Trophoblast cell (in vitro differentiated cells and primary cell): ENCODE measurements at regions not wholly inside any gene's neighbourhood (a gene's known extent, or its start where the extent isn't known, plus 50 kb on each side); places are given as distances from the start of the nearest gene placed in this dataset.

Source experiments
- DNase-seq, 2 donors: peaks; one replicate each; pipeline ENCODE4 v3.0.0-alpha.2; 2016
- H2AFZ ChIP-seq: 2 replicates; pipeline ENCODE4 v1.6.1; 2013; ENCODE audit warnings: low read length, moderate library complexity, mild to moderate bottlenecking; ENCODE audit not compliant: insufficient read depth, poor library complexity
- H2AK5ac ChIP-seq: 2 replicates; pipeline ENCODE4 v1.6.1; 2013; ENCODE audit warnings: mild to moderate bottlenecking, low read length
- H2BK120ac ChIP-seq: 2 replicates; pipeline ENCODE4 v1.6.1; 2013; ENCODE audit warnings: low read length, mild to moderate bottlenecking, moderate library complexity; ENCODE audit not compliant: insufficient read depth, poor library complexity
- H2BK12ac ChIP-seq: 2 replicates; pipeline ENCODE4 v1.6.1; 2013; ENCODE audit warnings: mild to moderate bottlenecking, low read length, moderate library complexity
- H2BK5ac ChIP-seq: 2 replicates; pipeline ENCODE4 v1.6.1; 2013; ENCODE audit warnings: low read length, low read depth, moderate library complexity, mild to moderate bottlenecking; ENCODE audit not compliant: poor library complexity
- H3K14ac ChIP-seq: 2 replicates; pipeline ENCODE4 v1.6.1; 2013; ENCODE audit warnings: mild to moderate bottlenecking, low read length
- H3K18ac ChIP-seq: 2 replicates; pipeline ENCODE4 v1.6.1; 2013; ENCODE audit warnings: mild to moderate bottlenecking, low read length
- H3K23ac ChIP-seq: 2 replicates; pipeline ENCODE4 v1.6.1; 2013; ENCODE audit warnings: low read length
- H3K27ac ChIP-seq: 2 replicates; pipeline ENCODE4 v1.5.1; 2013; ENCODE audit warnings: low read depth, mild to moderate bottlenecking, inconsistent platforms, low read length, moderate library complexity
- H3K27me3 ChIP-seq: 2 replicates; pipeline ENCODE4 v1.6.1; 2013; ENCODE audit warnings: inconsistent platforms, mild to moderate bottlenecking, low read length, moderate library complexity; ENCODE audit not compliant: insufficient read depth
- H3K36me3 ChIP-seq, 2 experiments: 1 replicate in 1 of 2; 2 replicates in 1 of 2; pipeline ENCODE4 v1.6.1; 2013; ENCODE audit warnings: low read length in 2 of 2, mild to moderate bottlenecking in 2 of 2, moderate library complexity in 1 of 2; ENCODE audit not compliant: insufficient read depth in 2 of 2, control insufficient read depth in 1 of 2
- H3K4ac ChIP-seq: 2 replicates; pipeline ENCODE4 v1.6.1; 2013; ENCODE audit warnings: low read depth, mild to moderate bottlenecking, low read length, moderate library complexity
- H3K4me1 ChIP-seq, 2 experiments: 1 replicate in 1 of 2; 2 replicates in 1 of 2; pipeline ENCODE4 v1.6.1; 2013; ENCODE audit warnings: low read length in 2 of 2, mild to moderate bottlenecking in 2 of 2, moderate library complexity in 1 of 2; ENCODE audit not compliant: insufficient read depth in 2 of 2, control insufficient read depth in 1 of 2
- H3K4me2 ChIP-seq: 2 replicates; pipeline ENCODE4 v1.6.1; 2013; ENCODE audit warnings: inconsistent platforms, mild to moderate bottlenecking, low read length, moderate library complexity
- H3K4me3 ChIP-seq: 2 replicates; pipeline ENCODE4 v1.5.1; 2013; ENCODE audit warnings: mild to moderate bottlenecking, low read depth, low read length, inconsistent platforms
- H3K79me1 ChIP-seq: one replicate; pipeline ENCODE4 v1.6.1; 2013; ENCODE audit warnings: low read length
- H3K79me2 ChIP-seq: 2 replicates; pipeline ENCODE4 v1.6.1; 2013; ENCODE audit warnings: low read length, mild to moderate bottlenecking; ENCODE audit not compliant: control insufficient read depth, insufficient read depth, poor library complexity
- H3K9ac ChIP-seq: 2 replicates; pipeline ENCODE4 v1.6.1; 2013; ENCODE audit warnings: mild to moderate bottlenecking, low read length
- H3K9me3 ChIP-seq: 2 replicates; pipeline ENCODE4 v1.6.1; 2013; ENCODE audit warnings: low read depth, mild to moderate bottlenecking, control low read depth, inconsistent platforms, low read length; ENCODE audit not compliant: insufficient read depth
- H4K12ac ChIP-seq: 2 replicates; pipeline ENCODE4 v1.6.1; 2013; ENCODE audit warnings: low read depth, mild to moderate bottlenecking, low read length, moderate library complexity
- H4K8ac ChIP-seq: 2 replicates; pipeline ENCODE4 v1.6.1; 2013; ENCODE audit warnings: low read depth, mild to moderate bottlenecking, low read length, moderate library complexity
- H4K91ac ChIP-seq: one replicate; pipeline ENCODE4 v1.6.1; 2013; ENCODE audit warnings: low read depth, mild to moderate bottlenecking, low read length, moderate library complexity
- WGBS: extraction: QIAGEN DNeasy Blood & Tissue Kit; methylation state at CpG from one replicate; pipeline ENCODE4 v1.1.7; 2013; ENCODE audit warnings: missing lambda C conversion rate; ENCODE audit not compliant: insufficient read length, insufficient coverage; ENCODE audit errors: extremely low coverage; 5-methylcytosine and 5-hydroxymethylcytosine counted together

GRCh38 chr6:152879681-152880080, 103.2 kb downstream of the FBXO5 start:
- H3K79me1 ChIP-seq = no peaks in the 10 kb centered on the region
- no peak overlapping the region for H2BK120ac ChIP-seq
- H3K9ac ChIP-seq = no peak overlapping the region
- H2AFZ ChIP-seq = no peak overlapping the region
- H3K23ac ChIP-seq = no peak overlapping the region
- no peaks in the 10 kb centered on the region for H3K79me2 ChIP-seq
- no peaks in the 10 kb centered on the region for H3K27me3 ChIP-seq
- H4K91ac ChIP-seq = no peak overlapping the region
- DNase-seq = peak; percentile 55 to 89
- H3K36me3 ChIP-seq = no peaks in the 10 kb centered on the region
- H2AK5ac ChIP-seq = no peak overlapping the region
- H3K14ac ChIP-seq = no peak overlapping the region
- H4K8ac ChIP-seq = no peak overlapping the region
- H3K4me1 ChIP-seq = no peaks in the 10 kb centered on the region
- H3K27ac ChIP-seq = no peak overlapping the region
- H2BK5ac ChIP-seq = no peak overlapping the region
- no peak overlapping the region for H4K12ac ChIP-seq
- H3K4me3 ChIP-seq = no peak overlapping the region
- H2BK12ac ChIP-seq = no peak overlapping the region
- H3K4ac ChIP-seq = no peak overlapping the region
- peaks cover 6% of the 10 kb centered on the region for H3K9me3 ChIP-seq
- H3K4me2 ChIP-seq = no peak overlapping the region
- no peak overlapping the region for H3K18ac ChIP-seq

DNA sequence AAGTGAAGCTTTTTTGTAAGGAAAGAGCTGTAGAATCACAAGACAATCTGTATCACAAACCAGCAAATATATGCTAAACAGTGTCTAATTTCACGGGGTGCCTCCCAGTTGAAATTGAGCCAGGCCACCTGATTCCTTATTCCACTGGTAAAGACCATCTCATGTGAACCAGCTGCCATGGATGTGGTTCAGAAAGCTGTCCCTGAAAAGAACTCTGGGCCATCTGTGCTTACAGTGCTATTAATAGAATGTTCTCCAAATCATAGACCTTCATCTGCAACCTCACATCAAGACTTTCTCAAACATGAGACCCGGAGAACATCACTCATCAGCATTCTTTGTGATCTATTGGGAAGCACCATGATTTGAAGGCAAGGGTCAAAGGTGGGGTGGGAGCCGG, 89.7 kb downstream of the FBXO5 start:
- no peak overlapping the region for H4K91ac ChIP-seq
- H4K12ac ChIP-seq = no peak overlapping the region
- H3K18ac ChIP-seq = no peak overlapping the region
- no peak overlapping the region for H3K27ac ChIP-seq
- H3K4me1 ChIP-seq = no peaks in the 10 kb centered on the region
- no peak overlapping the region for H2BK120ac ChIP-seq
- no peak overlapping the region for H3K14ac ChIP-seq
- WGBS = no CpG with 5 or more reads among the region's 3 CpGs
- H2AK5ac ChIP-seq = no peak overlapping the region
- no peaks in the 10 kb centered on the region for H3K27me3 ChIP-seq
- no peak overlapping the region for H2AFZ ChIP-seq
- H2BK5ac ChIP-seq = no peak overlapping the region
- H3K9me3 ChIP-seq = peaks cover 1% of the 10 kb centered on the region
- H3K4me3 ChIP-seq = no peak overlapping the region
- no peak for DNase-seq
- H3K79me2 ChIP-seq = no peaks in the 10 kb centered on the region
- H4K8ac ChIP-seq = no peak overlapping the region
- H3K9ac ChIP-seq = no peak overlapping the region
- no peak overlapping the region for H3K23ac ChIP-seq
- H3K4ac ChIP-seq = no peak overlapping the region
- no peaks in the 10 kb centered on the region for H3K36me3 ChIP-seq
- H3K79me1 ChIP-seq = no peaks in the 10 kb centered on the region
- H3K4me2 ChIP-seq = no peak overlapping the region
- no peak overlapping the region for H2BK12ac ChIP-seq

- Histone ChIP-seq H3K9me3 (peaks cover 1% of the 10 kb centered on the region), H3K27ac (no peak overlapping the region), H3K14ac (no peak overlapping the region), H2AK5ac (no peak overlapping the region), H3K18ac (no peak overlapping the region), H3K36me3 (no peaks in the 10 kb centered on the region), H3K4me1 (no peaks in the 10 kb centered on the region), H3K79me1 (no peaks in the 10 kb centered on the region), H3K4me2 (no peak overlapping the region), H3K27me3 (no peaks in the 10 kb centered on the region), H4K8ac (no peak overlapping the region), H2BK12ac (no peak overlapping the region), H2BK120ac (no peak overlapping the region), H2BK5ac (no peak overlapping the region), H4K12ac (no peak overlapping the region), H3K23ac (no peak overlapping the region), H2AFZ (no peak overlapping the region), H4K91ac (no peak overlapping the region), H3K9ac (no peak overlapping the region), H3K4me3 (no peak overlapping the region), H3K4ac (no peak overlapping the region), H3K79me2 (no peaks in the 10 kb centered on the region)
- no CpG with 5 or more reads among the region's 3 CpGs for WGBS
- DNase-seq = no peak
Measured at GRCh38 chr6:152896923-152897322, 85.9 kb downstream of the FBXO5 start.

DNA sequence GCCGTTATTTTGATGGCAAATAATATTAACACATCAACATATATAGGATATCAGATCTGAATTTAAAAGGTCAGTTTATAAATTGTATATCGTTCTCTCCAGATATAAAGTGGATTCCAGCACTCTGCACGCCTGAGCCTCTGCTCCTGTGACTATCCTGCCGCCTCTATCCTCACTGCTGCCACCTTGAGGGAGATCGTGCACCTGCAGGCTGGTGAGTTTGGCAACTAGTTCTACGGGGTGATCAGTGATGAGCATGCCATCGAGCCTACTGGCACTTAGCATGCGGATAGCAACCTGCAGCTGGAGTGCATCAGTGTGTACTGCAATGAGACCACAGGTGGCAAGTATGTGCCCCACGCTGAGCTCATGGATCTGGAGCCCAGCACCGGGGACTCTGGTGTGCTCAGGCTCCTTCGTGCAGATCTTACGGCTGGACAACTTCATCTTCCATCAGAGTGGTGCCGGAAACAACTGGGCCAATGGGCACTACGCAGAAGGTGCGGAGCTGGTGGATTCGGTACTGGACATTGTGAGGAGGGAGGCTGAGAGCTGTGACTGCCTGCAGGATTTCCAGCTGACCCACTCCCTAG, 84.9 kb downstream of the FBXO5 start:
- H4K91ac ChIP-seq = no peak overlapping the region
- no peak overlapping the region for H3K27ac ChIP-seq
- no peak overlapping the region for H3K18ac ChIP-seq
- no CpG with 5 or more reads among the region's 16 CpGs for WGBS
- H3K36me3 ChIP-seq = no peaks in the 10 kb centered on the region
- no peak overlapping the region for H4K8ac ChIP-seq
- peaks cover 1% of the 10 kb centered on the region for H3K9me3 ChIP-seq
- no peaks in the 10 kb centered on the region for H3K4me1 ChIP-seq
- DNase-seq = peak; percentile 64 to 87
- H2BK12ac ChIP-seq = no peak overlapping the region
- H2BK5ac ChIP-seq = no peak overlapping the region
- no peaks in the 10 kb centered on the region for H3K79me1 ChIP-seq
- H3K14ac ChIP-seq = no peak overlapping the region
- no peak overlapping the region for H3K9ac ChIP-seq
- H4K12ac ChIP-seq = no peak overlapping the region
- no peak overlapping the region for H3K23ac ChIP-seq
- no peaks in the 10 kb centered on the region for H3K79me2 ChIP-seq
- no peak overlapping the region for H3K4ac ChIP-seq
- H2AK5ac ChIP-seq = no peak overlapping the region
- H3K4me2 ChIP-seq = no peak overlapping the region
- H3K27me3 ChIP-seq = no peaks in the 10 kb centered on the region
- no peak overlapping the region for H2BK120ac ChIP-seq
- H3K4me3 ChIP-seq = no peak overlapping the region
- no peak overlapping the region for H2AFZ ChIP-seq
